ENCODE measurements at regions not wholly inside any gene's neighbourhood (a gene's known extent, or its start where the extent isn't known, plus 50 kb on each side); places are given as distances from the start of the nearest gene placed in this dataset.

- Histone ChIP-seq H3K27ac (no peak overlapping the region), H3K9me3 (no peaks in the 10 kb centered on the region), H3K4me3 (no peak overlapping the region), H3K4me1 (no peaks in the 10 kb centered on the region), H3K27me3 (peaks cover 0 to 60% (median 52%) of the 10 kb centered on the region in 7 donors), H3K36me3 (no peaks in the 10 kb centered on the region)
- intact Hi-C loops (cut with DNase I): loop anchor here in 1 of 10 donors (10.0 kb wide), 1 partner anchor 59 kb away; no protein-coding TSS in a partner anchor
- ATAC-seq: no peak
- TF ChIP-seq, protein P1, sequence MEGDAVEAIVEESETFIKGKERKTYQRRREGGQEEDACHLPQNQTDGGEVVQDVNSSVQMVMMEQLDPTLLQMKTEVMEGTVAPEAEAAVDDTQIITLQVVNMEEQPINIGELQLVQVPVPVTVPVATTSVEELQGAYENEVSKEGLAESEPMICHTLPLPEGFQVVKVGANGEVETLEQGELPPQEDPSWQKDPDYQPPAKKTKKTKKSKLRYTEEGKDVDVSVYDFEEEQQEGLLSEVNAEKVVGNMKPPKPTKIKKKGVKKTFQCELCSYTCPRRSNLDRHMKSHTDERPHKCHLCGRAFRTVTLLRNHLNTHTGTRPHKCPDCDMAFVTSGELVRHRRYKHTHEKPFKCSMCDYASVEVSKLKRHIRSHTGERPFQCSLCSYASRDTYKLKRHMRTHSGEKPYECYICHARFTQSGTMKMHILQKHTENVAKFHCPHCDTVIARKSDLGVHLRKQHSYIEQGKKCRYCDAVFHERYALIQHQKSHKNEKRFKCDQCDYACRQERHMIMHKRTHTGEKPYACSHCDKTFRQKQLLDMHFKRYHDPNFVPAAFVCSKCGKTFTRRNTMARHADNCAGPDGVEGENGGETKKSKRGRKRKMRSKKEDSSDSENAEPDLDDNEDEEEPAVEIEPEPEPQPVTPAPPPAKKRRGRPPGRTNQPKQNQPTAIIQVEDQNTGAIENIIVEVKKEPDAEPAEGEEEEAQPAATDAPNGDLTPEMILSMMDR (IDR thresholded peaks at IDR 0.05): no peak
- WGBS, 2 donors: 94 to 95% methylated on average over 1 of the region's 1 CpG
- no peak for DNase-seq
Observed at GRCh38 chr20:58154113-58154512, 74.3 kb downstream of the ANKRD60 start.

GRCh38 chr20:58153121-58153520 is 75.3 kb downstream of the ANKRD60 start:
- ATAC-seq: no peak
- WGBS, 2 donors: 51 to 55% methylated on average over 11 of the region's 11 CpGs
- H3K27me3 ChIP-seq: peaks cover 0 to 70% (median 60%) of the 10 kb centered on the region in 7 donors
- no peaks in the 10 kb centered on the region for H3K36me3 ChIP-seq
- no peak overlapping the region for H3K27ac ChIP-seq
- no peak for DNase-seq
- H3K4me3 ChIP-seq: no peak overlapping the region
- no peaks in the 10 kb centered on the region for H3K4me1 ChIP-seq
- TF ChIP-seq, protein P1 (IDR thresholded peaks at IDR 0.05): no peak
- H3K9me3 ChIP-seq: no peaks in the 10 kb centered on the region
- intact Hi-C loops (cut with DNase I): loop anchor here in 1 of 10 donors (10.0 kb wide), 1 partner anchor 58 kb away; no protein-coding TSS in a partner anchor

GRCh38 chr20:58150772-58151171 is 77.7 kb downstream of the ANKRD60 start:
- H3K36me3 ChIP-seq: no peaks in the 10 kb centered on the region
- peaks cover 0 to 87% (median 68%) of the 10 kb centered on the region in 7 donors for H3K27me3 ChIP-seq
- peaks cover 0 to 11% (median 0%) of the 10 kb centered on the region in 11 donors for H3K9me3 ChIP-seq
- no peak overlapping the region for H3K4me3 ChIP-seq
- H3K4me1 ChIP-seq: no peaks in the 10 kb centered on the region
- intact Hi-C loops (cut with DNase I): loop anchor here in 1 of 10 donors (10.0 kb wide), 1 partner anchor 56 kb away; no protein-coding TSS in a partner anchor
- TF ChIP-seq, protein P1 (IDR thresholded peaks at IDR 0.05): no peak
- WGBS, 2 donors: 15% methylated on average over 31 of the region's 31 CpGs
- DNase-seq (no peak), ATAC-seq (no peak)
- H3K27ac ChIP-seq: no peak overlapping the region

DNA sequence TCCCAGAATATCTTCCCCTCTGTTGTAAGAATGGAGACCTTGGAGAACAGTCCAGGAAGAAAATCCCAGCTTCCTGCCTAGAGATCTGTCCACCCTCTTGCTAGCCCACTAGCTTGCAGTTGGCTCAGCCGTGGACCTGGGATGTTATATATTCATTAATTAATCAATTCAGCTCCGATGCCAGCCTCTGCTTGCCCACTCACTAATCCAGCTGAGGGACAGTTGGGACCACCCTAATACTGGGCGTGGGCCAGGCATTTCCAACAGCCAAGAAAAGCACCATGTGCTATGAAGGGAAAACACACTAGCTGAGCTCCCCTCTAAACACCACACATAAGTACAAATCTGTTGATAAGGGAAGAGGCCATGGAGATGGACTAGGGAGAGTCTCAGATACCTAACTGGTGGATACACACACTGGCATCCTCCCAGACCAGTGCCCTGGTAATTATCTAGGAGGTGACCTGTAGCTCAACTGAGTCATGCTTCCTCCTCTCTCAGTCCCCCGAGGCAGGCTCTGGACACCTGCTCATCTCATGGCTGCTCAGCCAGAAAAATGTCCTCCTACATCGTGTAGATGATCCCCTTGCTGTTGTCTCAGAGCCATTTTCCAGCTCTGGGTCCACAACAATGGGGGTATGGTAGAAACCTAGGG is 78.9 kb downstream of the ANKRD60 start:
- intact Hi-C loops (cut with DNase I): loop anchor here in 1 of 10 donors (10.0 kb wide), 1 partner anchor 55 kb away; no protein-coding TSS in a partner anchor
- ATAC-seq (no peak), DNase-seq (no peak)
- peaks cover 0 to 84% (median 63%) of the 10 kb centered on the region in 7 donors for H3K27me3 ChIP-seq
- TF ChIP-seq, protein P1 (IDR thresholded peaks at IDR 0.05): no peak
- no peak overlapping the region for H3K4me3 ChIP-seq
- H3K27ac ChIP-seq: no peak overlapping the region
- peaks cover 0 to 11% (median 0%) of the 10 kb centered on the region in 11 donors for H3K9me3 ChIP-seq
- no peaks in the 10 kb centered on the region for H3K4me1 ChIP-seq
- no peaks in the 10 kb centered on the region for H3K36me3 ChIP-seq
- 65% methylated on average over 5 of the region's 5 CpGs for WGBS, 2 donors

All from heart right ventricle (tissue), 16 donors.